GM23338 (cell line): ENCODE measurements at regions not wholly inside any gene's neighbourhood (a gene's known extent, or its start where the extent isn't known, plus 50 kb on each side); places are given as distances from the start of the nearest gene placed in this dataset.

Experiments
- ATAC-seq: fragments of 200-7000 bp; cut with Tn5 transposase; 3 replicates; pipeline ENCODE4 v1.9.1; 2020
- DNase-seq: peaks from one replicate; pipeline ENCODE4 v3.0.0-alpha.2; 2015; ENCODE audit warnings: low spot score
- H2AFZ ChIP-seq: fragments of 200-600 bp; sonication (generic); 2 replicates; pipeline ENCODE4 v1.8.0; 2016; ENCODE audit warnings: antibody characterized with exemption, mild to moderate bottlenecking, moderate library complexity
- H3F3A ChIP-seq: fragments of 200-600 bp; sonication (generic); replicated peaks from 2 replicates; pipeline ENCODE4 v1.8.0; 2017; ENCODE audit warnings: antibody characterized with exemption, mixed run types, low read depth
- H3K27ac ChIP-seq: fragments of 200-600 bp; sonication (generic); 2 replicates; pipeline ENCODE4 v1.6.1; 2016; ENCODE audit warnings: low read depth
- H3K27me3 ChIP-seq: fragments of 200-600 bp; sonication (generic); 2 replicates; pipeline ENCODE4 v1.8.0; 2016; ENCODE audit warnings: mild to moderate bottlenecking, mixed run types, moderate library complexity; ENCODE audit not compliant: insufficient read depth
- H3K36me3 ChIP-seq: fragments of 200-600 bp; sonication (generic); 2 replicates; pipeline ENCODE4 v1.8.0; 2016; ENCODE audit warnings: mild to moderate bottlenecking; ENCODE audit not compliant: insufficient read depth
- H3K4me1 ChIP-seq: fragments of 200-600 bp; sonication (generic); 2 replicates; pipeline ENCODE4 v1.8.0; 2016; ENCODE audit warnings: mild to moderate bottlenecking, moderate library complexity; ENCODE audit not compliant: insufficient read depth
- H3K4me2 ChIP-seq: fragments of 200-600 bp; sonication (generic); 2 replicates; pipeline ENCODE4 v1.7.1; 2017; ENCODE audit warnings: mixed run types
- H3K4me3 ChIP-seq: fragments of 200-600 bp; sonication (generic); 2 replicates; pipeline ENCODE4 v1.6.1; 2016; ENCODE audit warnings: mixed run types
- H3K79me2 ChIP-seq: fragments of 200-600 bp; sonication (generic); replicated peaks from 2 replicates; pipeline ENCODE4 v1.8.0; 2017; ENCODE audit warnings: mild to moderate bottlenecking; ENCODE audit not compliant: insufficient read depth
- H3K9me2 ChIP-seq: fragments of 200-600 bp; sonication (generic); 2 replicates; pipeline ENCODE4 v1.8.0; 2017; ENCODE audit not compliant: insufficient read depth
- H4K20me1 ChIP-seq: fragments of 200-600 bp; sonication (generic); replicated peaks from 2 replicates; pipeline ENCODE4 v1.8.0; 2017; ENCODE audit warnings: mild to moderate bottlenecking; ENCODE audit not compliant: insufficient read depth
- H3K27ac Mint-ChIP-seq: 2 replicates; pipeline ENCODE4 v1.8.0; 2020; ENCODE audit warnings: inconsistent platforms, mild to moderate bottlenecking, moderate library complexity, mixed read lengths
- H3K27me3 Mint-ChIP-seq: 3 replicates; pipeline ENCODE4 v1.8.0; 2022; ENCODE audit warnings: low read depth, mild to moderate bottlenecking, moderate library complexity, mixed read lengths, inconsistent platforms; ENCODE audit not compliant: insufficient read depth, poor library complexity
- H3K36me3 Mint-ChIP-seq: 3 replicates; pipeline ENCODE4 v1.8.0; 2021; ENCODE audit warnings: low read depth, mild to moderate bottlenecking, inconsistent platforms, moderate library complexity, mixed read lengths
- H3K4me1 Mint-ChIP-seq: 3 replicates; pipeline ENCODE4 v1.8.0; 2020; ENCODE audit warnings: mild to moderate bottlenecking, inconsistent platforms, mixed read lengths
- H3K4me3 Mint-ChIP-seq: 3 replicates; pipeline ENCODE4 v1.8.0; 2021; ENCODE audit warnings: moderate library complexity, mild to moderate bottlenecking, inconsistent platforms, mixed read lengths
- H3K9me3 Mint-ChIP-seq: 3 replicates; pipeline ENCODE4 v1.8.0; 2020; ENCODE audit warnings: moderate library complexity, mild to moderate bottlenecking, inconsistent platforms, mixed read lengths
- EZH2 ChIP-seq: fragments of 200-600 bp; sonication (generic); IDR thresholded peaks from one replicate; pipeline ENCODE4 v1.8.0; 2017; ENCODE audit warnings: antibody characterized with exemption, mild to moderate bottlenecking, low read depth; ENCODE audit not compliant: unreplicated experiment
- JUNB ChIP-seq: IDR thresholded peaks from one replicate; pipeline ENCODE4 v1.6.1; 2016; ENCODE audit warnings: antibody characterized with exemption; ENCODE audit not compliant: unreplicated experiment
- POLR2AphosphoS5 ChIP-seq: IDR thresholded peaks from 2 replicates; pipeline ENCODE4 v1.6.1; 2016; ENCODE audit warnings: antibody characterized with exemption, low read depth
- ZNF331 ChIP-seq: fragments of 250-450 bp; sonication (Bioruptor Pico); IDR thresholded peaks from 2 replicates; pipeline ENCODE4 v1.5.0; 2020; ENCODE audit warnings: low read depth, mild to moderate bottlenecking, moderate library complexity
- TF ChIP-seq, protein P1 (sequence below), 2 experiments: fragments of 200-600 bp in 1 of 2; sonication (generic) in 1 of 2; conservative IDR thresholded peaks; 2 replicates each; pipeline versions ENCODE4 v1.5.1 to v1.6.1; 2016 to 2017; ENCODE audit warnings: antibody characterized with exemption in 2 of 2, low read depth in 2 of 2, mild to moderate bottlenecking in 2 of 2, moderate library complexity in 1 of 2
- TF ChIP-seq, protein P2 (sequence below): fragments of 250-450 bp; sonication (Bioruptor Pico); IDR thresholded peaks from 2 replicates; pipeline ENCODE4 v1.5.0; 2020; ENCODE audit warnings: mild to moderate bottlenecking, moderate library complexity

DNA sequence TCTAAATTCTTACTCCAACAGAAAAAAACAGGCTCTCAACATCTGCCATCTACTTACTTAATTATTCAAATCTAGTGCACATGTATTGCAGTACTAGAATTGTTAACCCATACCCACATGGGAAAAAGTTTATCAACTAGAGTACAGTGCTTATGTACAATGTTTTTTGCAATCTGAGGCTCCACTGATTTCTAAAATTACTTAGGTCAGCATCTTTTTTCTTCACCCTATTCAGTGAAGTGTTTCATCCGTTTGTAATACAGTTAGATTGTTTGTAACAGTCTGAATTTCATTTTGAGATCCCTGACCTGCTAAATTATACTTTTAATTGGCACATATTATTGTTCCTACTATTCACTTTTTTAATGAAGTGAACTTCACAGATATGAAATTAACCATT, 402.2 kb downstream of the FOXA2 start (continued):
- no peak for TF ChIP-seq POLR2AphosphoS5
- no peak for TF ChIP-seq ZNF331 (CRISPR knock-in tag)
- TF ChIP-seq, protein P1, sequence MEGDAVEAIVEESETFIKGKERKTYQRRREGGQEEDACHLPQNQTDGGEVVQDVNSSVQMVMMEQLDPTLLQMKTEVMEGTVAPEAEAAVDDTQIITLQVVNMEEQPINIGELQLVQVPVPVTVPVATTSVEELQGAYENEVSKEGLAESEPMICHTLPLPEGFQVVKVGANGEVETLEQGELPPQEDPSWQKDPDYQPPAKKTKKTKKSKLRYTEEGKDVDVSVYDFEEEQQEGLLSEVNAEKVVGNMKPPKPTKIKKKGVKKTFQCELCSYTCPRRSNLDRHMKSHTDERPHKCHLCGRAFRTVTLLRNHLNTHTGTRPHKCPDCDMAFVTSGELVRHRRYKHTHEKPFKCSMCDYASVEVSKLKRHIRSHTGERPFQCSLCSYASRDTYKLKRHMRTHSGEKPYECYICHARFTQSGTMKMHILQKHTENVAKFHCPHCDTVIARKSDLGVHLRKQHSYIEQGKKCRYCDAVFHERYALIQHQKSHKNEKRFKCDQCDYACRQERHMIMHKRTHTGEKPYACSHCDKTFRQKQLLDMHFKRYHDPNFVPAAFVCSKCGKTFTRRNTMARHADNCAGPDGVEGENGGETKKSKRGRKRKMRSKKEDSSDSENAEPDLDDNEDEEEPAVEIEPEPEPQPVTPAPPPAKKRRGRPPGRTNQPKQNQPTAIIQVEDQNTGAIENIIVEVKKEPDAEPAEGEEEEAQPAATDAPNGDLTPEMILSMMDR (conservative IDR thresholded peaks at IDR 0.05; ENCODE audit: low read depth in 2 of 2), result no peak

DNA sequence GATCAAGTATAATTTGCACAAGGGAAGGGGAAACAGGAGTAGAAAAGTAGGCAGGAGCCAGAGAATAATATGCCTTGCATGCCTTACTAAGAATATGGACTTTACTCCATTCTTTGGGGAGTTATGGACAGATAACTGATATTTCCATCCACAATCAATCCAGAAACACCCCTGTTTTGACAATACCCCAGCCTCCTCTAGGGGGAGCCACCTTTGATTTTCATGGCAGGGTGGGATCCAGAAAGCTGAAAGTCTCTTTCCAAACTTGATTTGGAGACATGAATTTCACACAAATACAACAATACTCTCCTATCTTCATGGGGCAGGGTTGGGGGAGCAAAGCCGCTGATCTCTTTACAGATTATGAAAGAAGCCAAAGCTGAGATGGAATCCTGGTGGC, 404.1 kb downstream of the FOXA2 start:
- H3K27me3 Mint-ChIP-seq, result no peaks in the 10 kb centered on the region
- H3K36me3 Mint-ChIP-seq, result no peaks in the 10 kb centered on the region
- H3K27ac ChIP-seq, result no peak overlapping the region
- no peak overlapping the region for H3K4me3 ChIP-seq
- H3K4me1 ChIP-seq, result no peaks in the 10 kb centered on the region
- ATAC-seq (peak; percentile 58), DNase-seq (peak; percentile 58)
- H4K20me1 ChIP-seq, result no peaks in the 10 kb centered on the region
- no peak overlapping the region for H3K4me3 Mint-ChIP-seq
- H3K9me3 Mint-ChIP-seq, result no peaks in the 10 kb centered on the region
- TF ChIP-seq, protein P2, sequence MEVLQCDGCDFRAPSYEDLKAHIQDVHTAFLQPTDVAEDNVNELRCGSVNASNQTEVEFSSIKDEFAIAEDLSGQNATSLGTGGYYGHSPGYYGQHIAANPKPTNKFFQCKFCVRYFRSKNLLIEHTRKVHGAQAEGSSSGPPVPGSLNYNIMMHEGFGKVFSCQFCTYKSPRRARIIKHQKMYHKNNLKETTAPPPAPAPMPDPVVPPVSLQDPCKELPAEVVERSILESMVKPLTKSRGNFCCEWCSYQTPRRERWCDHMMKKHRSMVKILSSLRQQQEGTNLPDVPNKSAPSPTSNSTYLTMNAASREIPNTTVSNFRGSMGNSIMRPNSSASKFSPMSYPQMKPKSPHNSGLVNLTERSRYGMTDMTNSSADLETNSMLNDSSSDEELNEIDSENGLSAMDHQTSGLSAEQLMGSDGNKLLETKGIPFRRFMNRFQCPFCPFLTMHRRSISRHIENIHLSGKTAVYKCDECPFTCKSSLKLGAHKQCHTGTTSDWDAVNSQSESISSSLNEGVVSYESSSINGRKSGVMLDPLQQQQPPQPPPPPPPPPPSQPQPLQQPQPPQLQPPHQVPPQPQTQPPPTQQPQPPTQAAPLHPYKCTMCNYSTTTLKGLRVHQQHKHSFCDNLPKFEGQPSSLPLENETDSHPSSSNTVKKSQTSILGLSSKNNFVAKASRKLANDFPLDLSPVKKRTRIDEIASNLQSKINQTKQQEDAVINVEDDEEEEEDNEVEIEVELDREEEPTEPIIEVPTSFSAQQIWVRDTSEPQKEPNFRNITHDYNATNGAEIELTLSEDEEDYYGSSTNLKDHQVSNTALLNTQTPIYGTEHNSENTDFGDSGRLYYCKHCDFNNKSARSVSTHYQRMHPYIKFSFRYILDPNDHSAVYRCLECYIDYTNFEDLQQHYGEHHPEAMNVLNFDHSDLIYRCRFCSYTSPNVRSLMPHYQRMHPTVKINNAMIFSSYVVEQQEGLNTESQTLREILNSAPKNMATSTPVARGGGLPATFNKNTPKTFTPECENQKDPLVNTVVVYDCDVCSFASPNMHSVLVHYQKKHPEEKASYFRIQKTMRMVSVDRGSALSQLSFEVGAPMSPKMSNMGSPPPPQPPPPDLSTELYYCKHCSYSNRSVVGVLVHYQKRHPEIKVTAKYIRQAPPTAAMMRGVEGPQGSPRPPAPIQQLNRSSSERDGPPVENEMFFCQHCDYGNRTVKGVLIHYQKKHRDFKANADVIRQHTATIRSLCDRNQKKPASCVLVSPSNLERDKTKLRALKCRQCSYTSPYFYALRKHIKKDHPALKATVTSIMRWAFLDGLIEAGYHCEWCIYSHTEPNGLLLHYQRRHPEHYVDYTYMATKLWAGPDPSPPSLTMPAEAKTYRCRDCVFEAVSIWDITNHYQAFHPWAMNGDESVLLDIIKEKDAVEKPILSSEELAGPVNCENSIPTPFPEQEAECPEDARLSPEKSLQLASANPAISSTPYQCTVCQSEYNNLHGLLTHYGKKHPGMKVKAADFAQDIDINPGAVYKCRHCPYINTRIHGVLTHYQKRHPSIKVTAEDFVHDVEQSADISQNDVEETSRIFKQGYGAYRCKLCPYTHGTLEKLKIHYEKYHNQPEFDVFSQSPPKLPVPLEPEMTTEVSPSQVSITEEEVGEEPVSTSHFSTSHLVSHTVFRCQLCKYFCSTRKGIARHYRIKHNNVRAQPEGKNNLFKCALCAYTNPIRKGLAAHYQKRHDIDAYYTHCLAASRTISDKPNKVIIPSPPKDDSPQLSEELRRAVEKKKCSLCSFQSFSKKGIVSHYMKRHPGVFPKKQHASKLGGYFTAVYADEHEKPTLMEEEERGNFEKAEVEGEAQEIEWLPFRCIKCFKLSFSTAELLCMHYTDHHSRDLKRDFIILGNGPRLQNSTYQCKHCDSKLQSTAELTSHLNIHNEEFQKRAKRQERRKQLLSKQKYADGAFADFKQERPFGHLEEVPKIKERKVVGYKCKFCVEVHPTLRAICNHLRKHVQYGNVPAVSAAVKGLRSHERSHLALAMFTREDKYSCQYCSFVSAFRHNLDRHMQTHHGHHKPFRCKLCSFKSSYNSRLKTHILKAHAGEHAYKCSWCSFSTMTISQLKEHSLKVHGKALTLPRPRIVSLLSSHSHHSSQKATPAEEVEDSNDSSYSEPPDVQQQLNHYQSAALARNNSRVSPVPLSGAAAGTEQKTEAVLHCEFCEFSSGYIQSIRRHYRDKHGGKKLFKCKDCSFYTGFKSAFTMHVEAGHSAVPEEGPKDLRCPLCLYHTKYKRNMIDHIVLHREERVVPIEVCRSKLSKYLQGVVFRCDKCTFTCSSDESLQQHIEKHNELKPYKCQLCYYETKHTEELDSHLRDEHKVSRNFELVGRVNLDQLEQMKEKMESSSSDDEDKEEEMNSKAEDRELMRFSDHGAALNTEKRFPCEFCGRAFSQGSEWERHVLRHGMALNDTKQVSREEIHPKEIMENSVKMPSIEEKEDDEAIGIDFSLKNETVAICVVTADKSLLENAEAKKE (CRISPR knock-in tag), result no peak
- no peak for TF ChIP-seq EZH2
- TF ChIP-seq, protein P1 (conservative IDR thresholded peaks at IDR 0.05; ENCODE audit: low read depth in 2 of 2), result peak; percentile 71 to 83
- TF ChIP-seq JUNB, result no peak
- no peak for TF ChIP-seq ZNF331 (CRISPR knock-in tag)
- H3K9me2 ChIP-seq, result no peaks in the 10 kb centered on the region
- H3F3A ChIP-seq, result no peaks in the 10 kb centered on the region
- H3K4me2 ChIP-seq, result no peak overlapping the region
- H2AFZ ChIP-seq, result peak overlapping the region; percentile 20; the same call in 1 of the 2 replicates
- no peaks in the 10 kb centered on the region for H3K36me3 ChIP-seq
- no peaks in the 10 kb centered on the region for H3K79me2 ChIP-seq
- no peak overlapping the region for H3K27ac Mint-ChIP-seq
- H3K4me1 Mint-ChIP-seq, result no peaks in the 10 kb centered on the region
- no peaks in the 10 kb centered on the region for H3K27me3 ChIP-seq
